ENCODE measurements at regions not wholly inside any gene's neighbourhood (a gene's known extent, or its start where the extent isn't known, plus 50 kb on each side); places are given as distances from the start of the nearest gene placed in this dataset.

- H3K27ac Mint-ChIP-seq: no peak overlapping the region
- TF ChIP-seq NR2C2 (CRISPR knock-in tag; IDR thresholded peaks at IDR 0.05) (no peak), MYBL2 (CRISPR knock-in tag; IDR thresholded peaks at IDR 0.05) (no peak), NFE2L1 (CRISPR knock-in tag; IDR thresholded peaks at IDR 0.05) (no peak), CREB1 (CRISPR knock-in tag; IDR thresholded peaks at IDR 0.05) (no peak), JAZF1 (CRISPR knock-in tag; IDR thresholded peaks at IDR 0.05) (no peak), TCF7 (CRISPR knock-in tag; IDR thresholded peaks at IDR 0.05; ENCODE audit: low read depth) (no peak), ATF6 (CRISPR knock-in tag; IDR thresholded peaks at IDR 0.05) (no peak), ZMAT4 (CRISPR knock-in tag; IDR thresholded peaks at IDR 0.05) (no peak), NFYB (CRISPR knock-in tag; conservative IDR thresholded peaks at IDR 0.05; ENCODE audit: low read depth) (no peak), IRF1 (CRISPR knock-in tag; IDR thresholded peaks at IDR 0.05) (no peak), E2F5 (CRISPR knock-in tag; IDR thresholded peaks at IDR 0.05) (no peak)
- ATAC-seq: no peak
- no peaks in the 10 kb centered on the region for H3K4me1 Mint-ChIP-seq
- POLR2A ChIA-PET: no interaction called here
- CTCF ChIA-PET: no interaction called here
- peaks cover 10% of the 10 kb centered on the region; the same call in 1 of the 2 replicates for H3K9me3 Mint-ChIP-seq
- H3K36me3 Mint-ChIP-seq: no peaks in the 10 kb centered on the region
- H3K4me3 Mint-ChIP-seq: no peak overlapping the region
- no peak for DNase-seq (ENCODE audit: low spot score)
- H3K27me3 Mint-ChIP-seq (ENCODE audit: low read depth): no peaks in the 10 kb centered on the region
Measured at GRCh38 chr4:114335339-114335738, 263.3 kb upstream of the UGT8 start.

GRCh38 chr4:114343015-114343414 lies 255.6 kb upstream of the UGT8 start:
- H3K4me3 Mint-ChIP-seq: no peak overlapping the region
- H3K4me1 Mint-ChIP-seq: peaks cover 2% of the 10 kb centered on the region
- ATAC-seq (no peak), DNase-seq (ENCODE audit: low spot score) (no peak)
- no peaks in the 10 kb centered on the region for H3K36me3 Mint-ChIP-seq
- H3K27ac Mint-ChIP-seq: no peak overlapping the region
- H3K9me3 Mint-ChIP-seq: no peaks in the 10 kb centered on the region
- CTCF ChIA-PET: no interaction called here
- POLR2A ChIA-PET: no interaction called here
- no peaks in the 10 kb centered on the region for H3K27me3 Mint-ChIP-seq (ENCODE audit: low read depth)
- TF ChIP-seq STAT6 (CRISPR knock-in tag; conservative IDR thresholded peaks at IDR 0.05; ENCODE audit: low read depth) (no peak), IRF2 (CRISPR knock-in tag; IDR thresholded peaks at IDR 0.05; ENCODE audit: borderline replicate concordance, low read depth) (no peak), OVOL2 (CRISPR knock-in tag; IDR thresholded peaks at IDR 0.05; ENCODE audit: borderline replicate concordance) (no peak), NFYB (CRISPR knock-in tag; conservative IDR thresholded peaks at IDR 0.05; ENCODE audit: low read depth) (no peak), SOX15 (CRISPR knock-in tag; IDR thresholded peaks at IDR 0.05) (no peak), ATF6 (CRISPR knock-in tag; IDR thresholded peaks at IDR 0.05) (no peak), ZNF138 (CRISPR knock-in tag; conservative IDR thresholded peaks at IDR 0.05) (no peak), NR1H2 (CRISPR knock-in tag; IDR thresholded peaks at IDR 0.05) (no peak), ELF4 (CRISPR knock-in tag; IDR thresholded peaks at IDR 0.05; ENCODE audit: low read depth) (no peak), ZNF396 (CRISPR knock-in tag; IDR thresholded peaks at IDR 0.05; ENCODE audit: borderline replicate concordance) (no peak), GTF2I (CRISPR knock-in tag; conservative IDR thresholded peaks at IDR 0.05) (no peak), CBFB (CRISPR knock-in tag; IDR thresholded peaks at IDR 0.05; ENCODE audit: low read depth) (no peak), AR (CRISPR knock-in tag; IDR thresholded peaks at IDR 0.05) (no peak), SMAD4 (CRISPR knock-in tag; IDR thresholded peaks at IDR 0.05) (no peak), CDX4 (CRISPR knock-in tag; IDR thresholded peaks at IDR 0.05; ENCODE audit: borderline replicate concordance) (no peak), ZNF232 (CRISPR knock-in tag; IDR thresholded peaks at IDR 0.05) (no peak)

Data from WTC11 (cell line).